WTC11 (cell line): ENCODE measurements at regions not wholly inside any gene's neighbourhood (a gene's known extent, or its start where the extent isn't known, plus 50 kb on each side); places are given as distances from the start of the nearest gene placed in this dataset.

Experiments
- ATAC-seq: fragments of 200-7000 bp; cut with Tn5 transposase; 2 replicates; pipeline ENCODE4 v1.10.0; 2021; ENCODE audit warnings: mild to moderate bottlenecking, moderate library complexity
- CTCF ChIA-PET: fragments of 300-600 bp; sonication (Branson Sonifier 250); formaldehyde crosslinking; loops from one replicate; lab custom pipeline; 2021; ENCODE audit warnings: antibody characterized with exemption; lab: Charles Lee
- POLR2A ChIA-PET: fragments of 350-600 bp; sonication (Branson Sonifier 250); formaldehyde crosslinking; loops from one replicate; lab custom pipeline; 2021; ENCODE audit warnings: antibody characterized with exemption; lab: Charles Lee
- DNase-seq: peaks from one replicate; pipeline ENCODE4 v3.0.0; 2021; ENCODE audit warnings: low spot score
- H3K27ac Mint-ChIP-seq: 2 replicates; pipeline ENCODE4 v1.8.0; 2021; ENCODE audit warnings: mixed read lengths
- H3K27me3 Mint-ChIP-seq: 2 replicates; pipeline ENCODE4 v1.8.0; 2021; ENCODE audit warnings: low read depth, mild to moderate bottlenecking, moderate library complexity, mixed read lengths
- H3K36me3 Mint-ChIP-seq: 2 replicates; pipeline ENCODE4 v1.8.0; 2021; ENCODE audit warnings: mixed read lengths
- H3K4me1 Mint-ChIP-seq: 2 replicates; pipeline ENCODE4 v1.8.0; 2022; ENCODE audit warnings: mixed read lengths
- H3K4me3 Mint-ChIP-seq: 2 replicates; pipeline ENCODE4 v1.8.0; 2021; ENCODE audit warnings: mild to moderate bottlenecking, moderate library complexity, mixed read lengths
- H3K9me3 Mint-ChIP-seq: 2 replicates; pipeline ENCODE4 v1.8.0; 2021; ENCODE audit warnings: mixed read lengths
- AFF4 ChIP-seq: sonication (generic); formaldehyde crosslinking; IDR thresholded peaks from 2 replicates; pipeline ENCODE4 v1.8.1; 2023; ENCODE audit warnings: mild to moderate bottlenecking, missing genetic modification reagents, borderline replicate concordance
- ATF2 ChIP-seq: sonication (generic); formaldehyde crosslinking; IDR thresholded peaks from 2 replicates; pipeline ENCODE4 v1.8.1; 2022; ENCODE audit warnings: low read depth, missing genetic modification reagents, borderline replicate concordance
- ATF6 ChIP-seq: sonication (generic); formaldehyde crosslinking; IDR thresholded peaks from 2 replicates; pipeline ENCODE4 v1.8.1; 2023; ENCODE audit warnings: mild to moderate bottlenecking, missing genetic modification reagents
- CDX4 ChIP-seq: fragments of 250-450 bp; sonication (Bioruptor Pico); IDR thresholded peaks from 2 replicates; pipeline ENCODE4 v1.9.0; 2021; ENCODE audit warnings: moderate library complexity, mild to moderate bottlenecking, inconsistent platforms, borderline replicate concordance
- CREM ChIP-seq: sonication (generic); formaldehyde crosslinking; IDR thresholded peaks from 2 replicates; pipeline ENCODE4 v1.8.1; 2022; ENCODE audit warnings: mild to moderate bottlenecking, missing genetic modification reagents, moderate library complexity
- E2F1 ChIP-seq: sonication (generic); formaldehyde crosslinking; IDR thresholded peaks from 2 replicates; pipeline ENCODE4 v1.8.0; 2022; ENCODE audit warnings: mild to moderate bottlenecking, missing genetic modification reagents
- ESRRA ChIP-seq: sonication (generic); formaldehyde crosslinking; IDR thresholded peaks from 2 replicates; pipeline ENCODE4 v1.8.1; 2022; ENCODE audit warnings: mild to moderate bottlenecking, missing genetic modification reagents, borderline replicate concordance
- FOXP1 ChIP-seq: sonication (generic); formaldehyde crosslinking; IDR thresholded peaks from 2 replicates; pipeline ENCODE4 v1.8.0; 2022; ENCODE audit warnings: missing genetic modification reagents, mild to moderate bottlenecking, moderate library complexity, borderline replicate concordance
- GTF2I ChIP-seq: fragments of 250-450 bp; sonication (Bioruptor Pico); conservative IDR thresholded peaks from 2 replicates; pipeline ENCODE4 v1.4.0; 2021; ENCODE audit warnings: mild to moderate bottlenecking
- HMGA2 ChIP-seq: fragments of 250-450 bp; sonication (Bioruptor Pico); IDR thresholded peaks from 2 replicates; pipeline ENCODE4 v1.4.0; 2021; ENCODE audit warnings: mild to moderate bottlenecking, moderate library complexity
- MLX ChIP-seq: sonication (generic); formaldehyde crosslinking; IDR thresholded peaks from 2 replicates; pipeline ENCODE4 v1.8.1; 2023; ENCODE audit warnings: mild to moderate bottlenecking, missing genetic modification reagents, moderate library complexity
- MYBL2 ChIP-seq: sonication (generic); formaldehyde crosslinking; IDR thresholded peaks from 2 replicates; pipeline ENCODE4 v1.8.1; 2023; ENCODE audit warnings: mild to moderate bottlenecking, moderate library complexity, missing genetic modification reagents
- NR1H2 ChIP-seq: sonication (generic); formaldehyde crosslinking; IDR thresholded peaks from 2 replicates; pipeline ENCODE4 v1.9.0; 2021; ENCODE audit warnings: mild to moderate bottlenecking, moderate library complexity, missing genetic modification reagents
- PREB ChIP-seq: sonication (generic); formaldehyde crosslinking; IDR thresholded peaks from 2 replicates; pipeline ENCODE4 v1.8.1; 2022; ENCODE audit warnings: mild to moderate bottlenecking, missing genetic modification reagents, moderate library complexity, borderline replicate concordance
- PRRX2 ChIP-seq: fragments of 250-450 bp; sonication (Bioruptor Pico); IDR thresholded peaks from 2 replicates; pipeline ENCODE4 v1.8.0; 2021; ENCODE audit warnings: mild to moderate bottlenecking
- RORB ChIP-seq: fragments of 250-450 bp; sonication (Bioruptor Pico); IDR thresholded peaks from 2 replicates; pipeline ENCODE4 v1.9.0; 2021; ENCODE audit warnings: mild to moderate bottlenecking
- ZBTB43 ChIP-seq: sonication (generic); formaldehyde crosslinking; IDR thresholded peaks from 2 replicates; pipeline ENCODE4 v1.8.1; 2023; ENCODE audit warnings: mild to moderate bottlenecking, missing genetic modification reagents
- ZMAT4 ChIP-seq: fragments of 250-450 bp; sonication (Bioruptor Pico); IDR thresholded peaks from 2 replicates; pipeline ENCODE4 v1.9.0; 2021; ENCODE audit warnings: mild to moderate bottlenecking
- ZNF121 ChIP-seq: sonication (generic); formaldehyde crosslinking; IDR thresholded peaks from 2 replicates; pipeline ENCODE4 v1.8.0; 2023; ENCODE audit warnings: missing genetic modification reagents

GRCh38 chr2:139457873-139458272 lies 677.7 kb upstream of the NXPH2 start:
- no peak overlapping the region for H3K4me3 Mint-ChIP-seq
- H3K27ac Mint-ChIP-seq: no peak overlapping the region
- ChIA-PET CTCF (interaction anchor here (0.6 kb wide), 1 partner anchor 27 kb away, joined by 3 read pairs; no protein-coding TSS in a partner anchor), POLR2A (no interaction called here)
- DNase-seq (no peak), ATAC-seq (no peak)
- H3K4me1 Mint-ChIP-seq: no peaks in the 10 kb centered on the region
- no peaks in the 10 kb centered on the region for H3K27me3 Mint-ChIP-seq
- peaks cover 26% of the 10 kb centered on the region for H3K9me3 Mint-ChIP-seq
- H3K36me3 Mint-ChIP-seq: peaks cover 2% of the 10 kb centered on the region; the same call in 1 of the 2 replicates
- no peak for TF ChIP-seq NR1H2 (CRISPR knock-in tag)
- TF ChIP-seq PRRX2 (CRISPR knock-in tag): no peak
- TF ChIP-seq HMGA2 (CRISPR knock-in tag): no peak
- TF ChIP-seq ATF6 (CRISPR knock-in tag): no peak

- H3K36me3 Mint-ChIP-seq: peaks cover 13% of the 10 kb centered on the region
- H3K9me3 Mint-ChIP-seq: peaks cover 40% of the 10 kb centered on the region
- ATAC-seq (no peak), DNase-seq (no peak)
- CTCF ChIA-PET: no interaction called here
- no peak overlapping the region for H3K4me3 Mint-ChIP-seq
- POLR2A ChIA-PET: no interaction called here
- H3K4me1 Mint-ChIP-seq: no peaks in the 10 kb centered on the region
- no peak for TF ChIP-seq CDX4 (CRISPR knock-in tag)
- TF ChIP-seq AFF4: no peak
- H3K27ac Mint-ChIP-seq: no peak overlapping the region
- no peaks in the 10 kb centered on the region for H3K27me3 Mint-ChIP-seq
Observed at GRCh38 chr2:139454251-139454650, 674.1 kb upstream of the NXPH2 start.

GRCh38 chr2:139439100-139439499 lies 658.9 kb upstream of the NXPH2 start:
- no peaks in the 10 kb centered on the region for H3K9me3 Mint-ChIP-seq
- POLR2A ChIA-PET: no interaction called here
- CTCF ChIA-PET: no interaction called here
- H3K27me3 Mint-ChIP-seq: no peaks in the 10 kb centered on the region
- peaks cover 6% of the 10 kb centered on the region; the same call in 1 of the 2 replicates for H3K4me1 Mint-ChIP-seq
- DNase-seq: no peak
- no peak overlapping the region for H3K27ac Mint-ChIP-seq
- ATAC-seq: no peak
- H3K4me3 Mint-ChIP-seq: no peak overlapping the region
- no peaks in the 10 kb centered on the region for H3K36me3 Mint-ChIP-seq
- TF ChIP-seq FOXP1 (no peak), PREB (CRISPR knock-in tag) (no peak), ZMAT4 (CRISPR knock-in tag) (no peak), ATF2 (no peak), ZBTB43 (CRISPR knock-in tag) (no peak), PRRX2 (CRISPR knock-in tag) (no peak), MLX (CRISPR knock-in tag) (no peak), NR1H2 (CRISPR knock-in tag) (no peak), ESRRA (no peak), RORB (CRISPR knock-in tag) (no peak), E2F1 (CRISPR knock-in tag) (no peak), MYBL2 (CRISPR knock-in tag) (no peak), GTF2I (CRISPR knock-in tag) (no peak), ZNF121 (no peak), CREM (CRISPR knock-in tag) (no peak)
